ENCODE measurements at regions not wholly inside any gene's neighbourhood (a gene's known extent, or its start where the extent isn't known, plus 50 kb on each side); places are given as distances from the start of the nearest gene placed in this dataset.

DNA sequence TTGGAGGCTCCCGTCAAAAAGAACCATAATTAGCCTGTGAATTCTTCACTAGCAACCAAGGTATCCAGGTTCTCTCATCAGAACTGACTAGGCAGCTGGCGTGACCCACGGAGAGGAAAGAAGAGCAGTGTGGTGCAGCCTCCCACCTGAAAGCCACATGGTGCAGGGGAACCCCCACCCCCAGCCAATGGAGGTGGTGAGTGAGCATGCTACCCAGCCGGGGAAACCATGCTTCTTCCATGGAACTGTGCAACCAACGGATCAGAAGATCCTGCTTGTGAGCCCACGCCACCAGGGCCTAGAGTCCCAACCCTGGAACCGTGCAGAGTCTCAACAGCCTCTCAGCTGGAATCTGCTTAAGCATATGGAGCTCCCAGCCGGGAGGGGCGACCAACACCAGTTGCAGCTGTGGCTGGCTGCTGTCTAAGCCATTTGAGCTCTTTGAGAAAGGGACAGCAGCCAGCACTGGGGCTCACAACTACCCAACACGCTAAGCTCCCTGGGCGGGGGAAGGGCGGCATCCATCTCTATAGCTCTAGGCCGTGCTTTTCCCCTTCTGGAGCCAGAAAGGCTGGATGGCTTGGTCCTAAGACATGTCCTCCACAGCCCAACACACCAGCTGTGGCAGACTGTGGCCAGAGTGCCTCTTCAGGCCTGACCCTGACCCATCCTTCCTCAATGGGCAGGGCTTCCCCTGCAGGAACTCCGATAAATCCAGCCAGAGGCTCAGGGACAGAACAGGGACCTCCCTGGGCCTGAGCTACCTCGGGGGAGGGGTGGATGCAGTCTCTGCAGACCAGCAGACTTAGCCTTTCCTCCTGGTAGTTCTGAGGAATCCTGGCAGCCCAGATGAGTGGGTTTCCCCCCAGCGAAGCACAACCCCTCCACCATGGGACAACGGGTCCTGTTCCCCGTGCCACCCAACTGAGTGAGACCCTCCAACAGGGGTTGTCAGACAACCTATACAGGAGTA lies 151.4 kb upstream of the NXPH2 start:
- Histone ChIP-seq H3K4me3 (no peak overlapping the region), H3K9me3 (no peaks in the 10 kb centered on the region), H3K36me3 (no peaks in the 10 kb centered on the region), H3K4me1 (no peaks in the 10 kb centered on the region), H3K27ac (no peak overlapping the region), H3K27me3 (no peaks in the 10 kb centered on the region)
- intact Hi-C loops (cut with DNase I): no loop called here
- no peak for DNase-seq (ENCODE audit: extremely low spot score in 2 of 2)
- TF ChIP-seq, protein P1, sequence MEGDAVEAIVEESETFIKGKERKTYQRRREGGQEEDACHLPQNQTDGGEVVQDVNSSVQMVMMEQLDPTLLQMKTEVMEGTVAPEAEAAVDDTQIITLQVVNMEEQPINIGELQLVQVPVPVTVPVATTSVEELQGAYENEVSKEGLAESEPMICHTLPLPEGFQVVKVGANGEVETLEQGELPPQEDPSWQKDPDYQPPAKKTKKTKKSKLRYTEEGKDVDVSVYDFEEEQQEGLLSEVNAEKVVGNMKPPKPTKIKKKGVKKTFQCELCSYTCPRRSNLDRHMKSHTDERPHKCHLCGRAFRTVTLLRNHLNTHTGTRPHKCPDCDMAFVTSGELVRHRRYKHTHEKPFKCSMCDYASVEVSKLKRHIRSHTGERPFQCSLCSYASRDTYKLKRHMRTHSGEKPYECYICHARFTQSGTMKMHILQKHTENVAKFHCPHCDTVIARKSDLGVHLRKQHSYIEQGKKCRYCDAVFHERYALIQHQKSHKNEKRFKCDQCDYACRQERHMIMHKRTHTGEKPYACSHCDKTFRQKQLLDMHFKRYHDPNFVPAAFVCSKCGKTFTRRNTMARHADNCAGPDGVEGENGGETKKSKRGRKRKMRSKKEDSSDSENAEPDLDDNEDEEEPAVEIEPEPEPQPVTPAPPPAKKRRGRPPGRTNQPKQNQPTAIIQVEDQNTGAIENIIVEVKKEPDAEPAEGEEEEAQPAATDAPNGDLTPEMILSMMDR (IDR thresholded peaks at IDR 0.05): no peak
- TF ChIP-seq POLR2A (IDR thresholded peaks at IDR 0.05) (no peak), POLR2AphosphoS5 (IDR thresholded peaks at IDR 0.05; ENCODE audit: insufficient read depth in 1 of 2, low read depth in 1 of 2) (no peak)

DNA sequence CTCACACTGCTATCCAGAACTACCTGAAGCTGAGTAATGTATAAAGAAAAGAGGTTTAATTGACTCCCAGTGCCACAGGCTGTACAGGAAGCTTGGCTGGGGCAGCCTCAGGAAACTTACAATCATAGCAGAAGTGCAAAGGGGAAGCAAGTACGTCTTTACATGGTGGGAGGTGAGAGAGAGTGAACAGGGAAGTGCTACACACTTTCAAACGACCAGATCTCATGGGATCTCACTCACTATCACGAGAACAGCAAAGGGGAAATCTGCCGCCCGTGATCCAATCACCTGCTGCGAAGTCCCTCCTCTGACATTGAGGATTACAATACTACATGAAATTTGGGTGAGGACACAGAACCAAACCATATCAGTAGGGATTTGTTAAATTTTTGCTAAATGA lies 150.4 kb upstream of the NXPH2 start:
- Histone ChIP-seq H3K4me1 (no peaks in the 10 kb centered on the region), H3K9me3 (no peaks in the 10 kb centered on the region), H3K27me3 (no peaks in the 10 kb centered on the region), H3K4me3 (no peak overlapping the region), H3K36me3 (no peaks in the 10 kb centered on the region), H3K27ac (no peak overlapping the region)
- TF ChIP-seq POLR2AphosphoS5 (IDR thresholded peaks at IDR 0.05; ENCODE audit: insufficient read depth in 1 of 2, low read depth in 1 of 2) (no peak), POLR2A (IDR thresholded peaks at IDR 0.05) (no peak)
- TF ChIP-seq, protein P1 (IDR thresholded peaks at IDR 0.05): no peak
- intact Hi-C loops (cut with DNase I): no loop called here
- DNase-seq (ENCODE audit: extremely low spot score in 2 of 2): no peak

DNA sequence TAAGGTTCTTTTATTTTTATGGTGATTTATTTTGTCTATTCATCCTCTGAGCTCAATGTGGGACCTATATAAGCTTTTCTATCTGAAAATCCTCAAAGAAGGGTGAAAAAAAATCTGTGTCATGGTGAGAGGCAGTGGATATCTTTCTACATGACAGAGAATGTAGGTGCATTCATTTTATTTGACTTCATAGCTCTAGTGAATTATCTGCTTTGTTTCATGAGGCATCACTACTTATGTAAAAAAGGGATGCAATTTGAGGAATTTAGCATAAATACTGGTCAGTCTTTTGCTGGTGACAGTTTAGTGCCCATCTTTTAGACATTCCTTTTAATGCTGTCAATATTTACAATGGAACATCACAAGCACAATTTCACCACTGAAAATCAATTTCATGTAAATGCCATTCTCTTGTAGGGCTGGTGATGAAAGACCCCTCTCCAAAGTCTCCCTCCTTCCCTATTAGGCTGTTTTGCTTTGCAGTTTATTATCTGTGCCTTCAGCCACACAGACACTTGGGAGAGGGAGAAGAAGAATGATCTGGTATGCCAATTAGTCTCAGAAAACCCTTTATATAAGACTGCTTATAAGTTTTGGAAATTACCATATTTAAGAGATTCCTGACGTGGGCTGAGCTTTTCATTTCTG lies 148.3 kb upstream of the NXPH2 start:
- DNase-seq (ENCODE audit: extremely low spot score in 2 of 2): no peak
- no peaks in the 10 kb centered on the region for H3K9me3 ChIP-seq
- H3K4me3 ChIP-seq: no peak overlapping the region
- H3K27me3 ChIP-seq: no peaks in the 10 kb centered on the region
- no peaks in the 10 kb centered on the region for H3K36me3 ChIP-seq
- TF ChIP-seq POLR2A (IDR thresholded peaks at IDR 0.05) (no peak), POLR2AphosphoS5 (IDR thresholded peaks at IDR 0.05; ENCODE audit: insufficient read depth in 1 of 2, low read depth in 1 of 2) (no peak)
- TF ChIP-seq, protein P1 (IDR thresholded peaks at IDR 0.05): no peak
- intact Hi-C loops (cut with DNase I): no loop called here
- no peaks in the 10 kb centered on the region for H3K4me1 ChIP-seq
- H3K27ac ChIP-seq: no peak overlapping the region

DNA sequence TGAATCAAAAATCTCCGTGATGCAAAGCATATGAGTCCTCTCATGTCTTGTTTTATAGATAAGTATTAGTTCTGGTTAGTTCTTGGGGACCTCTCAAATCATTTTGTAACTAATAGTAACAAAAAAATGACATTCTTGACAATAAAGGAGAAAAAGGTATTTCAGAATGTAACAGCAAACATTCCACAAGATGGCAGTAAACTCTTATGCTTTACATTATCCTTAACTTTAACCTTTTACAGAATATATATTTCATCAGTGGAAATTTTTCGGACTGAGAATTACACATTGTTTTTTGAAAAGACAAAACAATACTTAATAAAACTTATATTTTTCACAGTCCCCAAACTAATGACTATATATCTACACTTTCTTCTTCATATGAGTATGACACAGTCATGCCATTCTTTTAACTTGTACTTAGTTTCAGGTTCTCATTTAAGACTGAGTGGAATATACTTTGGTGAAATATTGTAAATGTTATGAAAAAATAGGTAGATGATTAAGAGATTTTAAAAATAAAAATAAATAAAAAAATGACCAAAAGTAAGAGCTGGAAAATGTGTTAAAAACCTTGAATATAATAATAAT lies 142.9 kb upstream of the NXPH2 start:
- H3K27ac ChIP-seq: no peak overlapping the region
- no peak for DNase-seq (ENCODE audit: extremely low spot score in 2 of 2)
- no peaks in the 10 kb centered on the region for H3K36me3 ChIP-seq
- TF ChIP-seq POLR2A (IDR thresholded peaks at IDR 0.05): no peak
- TF ChIP-seq, protein P1 (IDR thresholded peaks at IDR 0.05): no peak
- no peaks in the 10 kb centered on the region for H3K27me3 ChIP-seq
- H3K9me3 ChIP-seq: no peaks in the 10 kb centered on the region
- no peaks in the 10 kb centered on the region for H3K4me1 ChIP-seq
- intact Hi-C loops (cut with DNase I): no loop called here
- H3K4me3 ChIP-seq: no peak overlapping the region

All from vagina (tissue), 2 donors.